Brain microvascular endothelial cell (primary cell): ENCODE measurements at regions not wholly inside any gene's neighbourhood (a gene's known extent, or its start where the extent isn't known, plus 50 kb on each side); places are given as distances from the start of the nearest gene placed in this dataset.

ENCODE experiments used
- DNase-seq: peaks from one replicate; pipeline ENCODE4 v3.0.0-alpha.2; 2020
- H3K27ac ChIP-seq: fragments of 250-450 bp; sonication (Bioruptor Pico); 2 replicates; pipeline ENCODE4 v1.5.1; 2020; ENCODE audit warnings: mild to moderate bottlenecking, moderate library complexity
- H3K27me3 ChIP-seq: fragments of 250-450 bp; sonication (Bioruptor Pico); replicated peaks from 2 replicates; pipeline ENCODE4 v1.5.1; 2020; ENCODE audit warnings: mild to moderate bottlenecking
- H3K36me3 ChIP-seq: fragments of 250-450 bp; sonication (Bioruptor Pico); replicated peaks from 2 replicates; pipeline ENCODE4 v1.5.1; 2020; ENCODE audit warnings: mild to moderate bottlenecking
- H3K4me3 ChIP-seq: 2 replicates; pipeline ENCODE4 v1.5.1; 2011; ENCODE audit warnings: low read depth, mild to moderate bottlenecking, control low read depth, low read length, moderate library complexity
- CTCF ChIP-seq: IDR thresholded peaks from 2 replicates; pipeline ENCODE4 v1.5.1; 2011; ENCODE audit warnings: low read depth, mild to moderate bottlenecking, moderate library complexity, low read length, control low read depth, inconsistent platforms; ENCODE audit errors: missing control alignments
- in situ Hi-C: cut with HindIII; loops from 2 replicates; pipeline ENCODE4 v1.10.0; 2017; ENCODE audit warnings: low sequenced_read_pairs, low pct_ligation_motif_present

DNA sequence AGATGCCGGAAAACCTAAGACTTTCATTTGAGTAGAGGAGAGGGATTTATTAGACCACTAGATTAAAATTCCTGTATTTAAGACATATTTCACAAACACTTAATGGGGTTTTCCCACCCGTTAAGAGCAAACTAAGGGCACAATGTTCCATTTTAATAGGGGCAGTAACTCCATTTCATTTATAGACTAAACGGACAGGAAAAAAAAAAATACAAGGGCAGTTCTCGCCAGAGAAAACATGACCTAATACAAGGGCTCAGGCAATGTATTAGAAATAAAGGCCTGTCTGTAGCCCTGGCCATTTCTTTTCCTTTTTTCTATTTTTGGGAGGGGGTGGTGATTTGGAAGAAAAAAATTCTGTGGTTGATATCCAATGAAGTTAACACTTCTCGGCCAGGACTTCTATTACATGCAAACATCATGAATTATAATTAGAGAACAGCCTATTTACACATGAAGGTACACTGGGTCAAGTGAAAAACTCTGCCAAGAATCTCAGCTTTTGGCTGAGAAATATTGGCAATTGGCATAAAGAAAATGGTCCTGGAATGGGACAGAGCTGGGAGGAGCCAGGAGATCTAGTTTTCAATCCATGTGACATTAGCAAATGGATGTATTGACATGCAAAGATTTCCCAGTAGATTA, 641.1 kb upstream of the TBX3 start:
- DNase-seq: no peak
- TF ChIP-seq CTCF: no peak
- Histone ChIP-seq H3K36me3 (no peaks in the 10 kb centered on the region), H3K27ac (no peak overlapping the region), H3K4me3 (no peak overlapping the region), H3K27me3 (no peaks in the 10 kb centered on the region)
- in situ Hi-C loops: no loop called here

GRCh38 chr12:115323223-115323905, 639.4 kb upstream of the TBX3 start:
- no peak for TF ChIP-seq CTCF
- no peak overlapping the region for H3K27ac ChIP-seq
- DNase-seq: no peak
- no peak overlapping the region for H3K4me3 ChIP-seq
- in situ Hi-C loops: no loop called here
- H3K27me3 ChIP-seq: no peaks in the 10 kb centered on the region
- no peaks in the 10 kb centered on the region for H3K36me3 ChIP-seq

DNA sequence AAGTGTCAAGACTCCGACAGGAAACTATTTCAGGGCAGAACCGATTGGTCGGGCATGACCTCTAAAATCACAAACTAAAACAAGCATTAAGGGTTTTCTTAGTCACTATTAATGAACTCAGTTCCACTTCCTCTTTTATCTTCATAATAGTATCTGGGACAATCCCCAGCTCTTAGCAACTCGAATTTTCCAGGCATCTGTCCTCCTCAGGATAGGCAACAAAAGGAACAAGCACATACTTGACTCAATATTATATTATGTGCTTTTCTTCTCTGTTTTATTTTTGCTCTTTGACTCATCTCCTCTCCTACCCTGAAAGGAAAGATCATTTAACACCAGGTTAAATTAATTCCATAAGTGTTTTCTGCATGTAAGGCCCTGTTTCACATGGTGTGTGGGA, 638.3 kb upstream of the TBX3 start:
- no peaks in the 10 kb centered on the region for H3K27me3 ChIP-seq
- no peaks in the 10 kb centered on the region for H3K36me3 ChIP-seq
- no peak overlapping the region for H3K27ac ChIP-seq
- DNase-seq: peak; percentile 41
- in situ Hi-C loops: no loop called here
- TF ChIP-seq CTCF: no peak
- H3K4me3 ChIP-seq: no peak overlapping the region

DNA sequence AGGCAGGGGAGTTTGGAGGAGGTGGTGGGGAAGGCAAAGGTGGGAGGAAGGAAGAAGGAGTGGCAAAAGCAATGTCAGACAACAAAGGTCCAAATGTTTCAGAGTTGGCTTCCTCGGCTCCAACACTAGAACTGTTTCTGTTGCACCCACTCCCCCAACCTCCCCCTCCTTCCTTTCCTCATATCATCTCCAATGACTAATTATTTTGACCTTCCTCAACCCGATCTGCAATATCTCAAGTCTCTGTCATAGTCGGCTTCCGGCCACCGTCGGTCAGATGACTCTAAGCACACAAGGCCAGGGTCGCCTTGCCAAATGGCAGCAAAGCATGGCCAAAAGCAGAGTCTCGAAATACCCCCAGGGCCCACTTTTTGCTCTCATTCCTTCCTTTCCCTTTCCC, 637.0 kb upstream of the TBX3 start:
- no peak for DNase-seq
- Histone ChIP-seq H3K27ac (no peak overlapping the region), H3K4me3 (no peak overlapping the region), H3K36me3 (no peaks in the 10 kb centered on the region), H3K27me3 (no peaks in the 10 kb centered on the region)
- in situ Hi-C loops: no loop called here
- no peak for TF ChIP-seq CTCF

DNA sequence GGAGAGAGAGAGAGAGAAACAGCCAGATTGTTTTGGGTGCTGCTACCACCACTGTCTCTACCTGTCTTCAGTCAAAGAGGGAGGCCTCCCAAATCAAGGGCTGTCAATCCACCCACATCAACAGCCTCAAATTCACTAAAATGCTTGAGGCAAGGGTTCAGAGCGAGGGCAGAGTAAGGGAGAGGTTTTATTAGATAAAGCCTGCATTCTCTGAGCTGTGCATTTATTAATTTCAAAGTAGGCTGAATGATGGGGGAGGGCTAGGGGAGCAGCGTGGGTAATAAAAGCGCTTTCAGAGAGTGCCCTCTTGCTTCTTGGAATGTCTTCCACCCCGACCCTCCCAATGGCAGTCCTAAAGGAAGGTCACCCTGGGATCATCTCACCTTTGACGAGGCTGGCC, 636.5 kb upstream of the TBX3 start:
- H3K36me3 ChIP-seq: no peaks in the 10 kb centered on the region
- no peak for TF ChIP-seq CTCF
- H3K27me3 ChIP-seq: no peaks in the 10 kb centered on the region
- in situ Hi-C loops: no loop called here
- no peak overlapping the region for H3K4me3 ChIP-seq
- no peak overlapping the region for H3K27ac ChIP-seq
- no peak for DNase-seq
